Endodermal cell (in vitro differentiated cells): ENCODE measurements at regions not wholly inside any gene's neighbourhood (a gene's known extent, or its start where the extent isn't known, plus 50 kb on each side); places are given as distances from the start of the nearest gene placed in this dataset.

Experiments
- DNase-seq: peaks from one replicate; pipeline ENCODE4 v3.0.0-alpha.2; 2017
- H3K27ac ChIP-seq: 2 replicates; pipeline ENCODE4 v1.5.1; 2013; ENCODE audit warnings: mild to moderate bottlenecking, low read depth, low read length, moderate library complexity
- H3K27me3 ChIP-seq: 2 replicates; pipeline ENCODE4 v1.6.1; 2013; ENCODE audit warnings: mild to moderate bottlenecking, low read length, moderate library complexity; ENCODE audit not compliant: insufficient read depth, control insufficient read depth, poor library complexity, severe bottlenecking
- H3K36me3 ChIP-seq: 2 replicates; pipeline ENCODE4 v1.7.0; 2013; ENCODE audit warnings: mild to moderate bottlenecking, low read length, moderate library complexity; ENCODE audit not compliant: control insufficient read depth, insufficient read depth
- H3K4me1 ChIP-seq: one replicate; pipeline ENCODE4 v1.7.0; 2013; ENCODE audit warnings: low read length; ENCODE audit not compliant: control insufficient read depth, insufficient read depth
- H3K4me3 ChIP-seq: 2 replicates; pipeline ENCODE4 v1.5.1; 2013; ENCODE audit warnings: mild to moderate bottlenecking, low read length, moderate library complexity
- H3K9ac ChIP-seq: 2 replicates; pipeline ENCODE4 v1.6.1; 2013; ENCODE audit warnings: mild to moderate bottlenecking, low read length, moderate library complexity; ENCODE audit not compliant: poor library complexity, severe bottlenecking; ENCODE audit errors: extremely low read depth
- H3K9me3 ChIP-seq: 2 replicates; pipeline ENCODE4 v1.6.1; 2013; ENCODE audit warnings: mild to moderate bottlenecking, low read length, moderate library complexity; ENCODE audit not compliant: control insufficient read depth
- H3K27ac Mint-ChIP-seq: 2 replicates; pipeline ENCODE4 v1.8.0; 2020; ENCODE audit warnings: mixed read lengths
- H3K27me3 Mint-ChIP-seq: 2 replicates; pipeline ENCODE4 v1.8.0; 2021; ENCODE audit warnings: mild to moderate bottlenecking, mixed read lengths; ENCODE audit not compliant: insufficient read depth
- H3K36me3 Mint-ChIP-seq: 2 replicates; pipeline ENCODE4 v1.8.0; 2020; ENCODE audit warnings: low read depth, mixed read lengths
- H3K4me1 Mint-ChIP-seq: 2 replicates; pipeline ENCODE4 v1.8.0; 2020; ENCODE audit warnings: mixed read lengths
- H3K4me3 Mint-ChIP-seq: 2 replicates; pipeline ENCODE4 v1.8.0; 2020; ENCODE audit warnings: mild to moderate bottlenecking, moderate library complexity, mixed read lengths
- H3K9me3 Mint-ChIP-seq: 2 replicates; pipeline ENCODE4 v1.8.0; 2020; ENCODE audit warnings: mild to moderate bottlenecking, mixed read lengths
- CTCF ChIP-seq: fragments of 200-600 bp; sonication (generic); conservative IDR thresholded peaks from 2 replicates; pipeline ENCODE4 v1.5.0; 2021; ENCODE audit warnings: antibody characterized with exemption, mild to moderate bottlenecking
- WGBS, 2 experiments: methylation state at CpG; one replicate each; pipeline versions ENCODE4 v1.1.5 to v1.1.7; 2013; ENCODE audit warnings: missing lambda C conversion rate in 2 of 2, mixed read lengths in 1 of 2; ENCODE audit not compliant: insufficient coverage in 1 of 2, insufficient read length in 1 of 2; 5-methylcytosine and 5-hydroxymethylcytosine counted together

DNA sequence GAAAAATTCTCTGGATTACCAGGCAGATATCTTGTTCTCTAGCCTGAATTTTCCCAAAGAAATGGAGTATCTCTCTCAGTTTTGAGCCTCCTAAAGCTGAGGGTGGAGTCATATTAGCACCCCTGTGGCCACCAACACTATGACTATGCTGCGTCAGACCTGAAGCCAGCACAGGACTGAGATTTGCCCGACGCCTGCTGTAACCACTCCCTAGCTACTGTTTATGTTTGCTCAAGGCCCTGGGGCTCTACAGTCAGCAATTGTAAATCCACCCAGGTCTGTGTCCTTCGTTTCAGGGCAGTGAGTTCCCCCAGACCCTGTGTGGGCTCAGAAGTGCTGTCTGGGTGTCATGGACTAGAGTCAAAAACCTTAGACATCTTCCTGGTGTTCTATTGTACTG is 61.4 kb downstream of the ZXDA start:
- Mint-ChIP-seq H3K27me3 (no peaks in the 10 kb centered on the region), H3K27ac (no peak overlapping the region), H3K36me3 (no peaks in the 10 kb centered on the region), H3K4me3 (no peak overlapping the region), H3K4me1 (no peaks in the 10 kb centered on the region), H3K9me3 (peaks cover 87% of the 10 kb centered on the region)
- DNase-seq: no peak
- Histone ChIP-seq H3K4me1 (no peaks in the 10 kb centered on the region), H3K27ac (no peak overlapping the region), H3K36me3 (no peaks in the 10 kb centered on the region), H3K4me3 (no peak overlapping the region), H3K9me3 (peaks cover 11% of the 10 kb centered on the region), H3K27me3 (no peaks in the 10 kb centered on the region), H3K9ac (no peak overlapping the region)
- WGBS, 2 experiments: 62 to 100% methylated on average over 1 to 4 of the region's 4 CpGs
- TF ChIP-seq CTCF: no peak

GRCh38 chrX:57822818-57823217 is 87.4 kb downstream of the ZXDA start:
- TF ChIP-seq CTCF: no peak
- H3K27ac ChIP-seq: no peak overlapping the region
- no peaks in the 10 kb centered on the region for H3K9me3 ChIP-seq
- no peaks in the 10 kb centered on the region for H3K27me3 ChIP-seq
- Mint-ChIP-seq H3K36me3 (no peaks in the 10 kb centered on the region), H3K4me3 (no peak overlapping the region), H3K27ac (no peak overlapping the region), H3K4me1 (peaks cover 2% of the 10 kb centered on the region), H3K9me3 (peaks cover 62% of the 10 kb centered on the region), H3K27me3 (no peaks in the 10 kb centered on the region)
- no peaks in the 10 kb centered on the region for H3K4me1 ChIP-seq
- H3K36me3 ChIP-seq: no peaks in the 10 kb centered on the region
- 62% methylated on average over 4 of the region's 4 CpGs; no CpG with 5 or more reads in 1 of the 2 experiments for WGBS, 2 experiments
- H3K4me3 ChIP-seq: no peak overlapping the region
- DNase-seq: no peak
- H3K9ac ChIP-seq: no peak overlapping the region

- peaks cover 59% of the 10 kb centered on the region for H3K9me3 Mint-ChIP-seq
- no peak for DNase-seq
- no peak for TF ChIP-seq CTCF
- H3K36me3 Mint-ChIP-seq: no peaks in the 10 kb centered on the region
- Histone ChIP-seq H3K4me3 (no peak overlapping the region), H3K27ac (no peak overlapping the region), H3K36me3 (no peaks in the 10 kb centered on the region), H3K9me3 (no peaks in the 10 kb centered on the region), H3K9ac (no peak overlapping the region), H3K4me1 (no peaks in the 10 kb centered on the region), H3K27me3 (no peaks in the 10 kb centered on the region)
- 62% methylated on average over 8 of the region's 8 CpGs; no CpG with 5 or more reads in 1 of the 2 experiments for WGBS, 2 experiments
- peaks cover 2% of the 10 kb centered on the region for H3K4me1 Mint-ChIP-seq
- no peaks in the 10 kb centered on the region for H3K27me3 Mint-ChIP-seq
- H3K27ac Mint-ChIP-seq: no peak overlapping the region
- H3K4me3 Mint-ChIP-seq: no peak overlapping the region
Observed at GRCh38 chrX:57822398-57822797, 87.9 kb downstream of the ZXDA start.
